ENCODE measurements at regions not wholly inside any gene's neighbourhood (a gene's known extent, or its start where the extent isn't known, plus 50 kb on each side); places are given as distances from the start of the nearest gene placed in this dataset.

GRCh38 chr16:55232822-55233221, 91.2 kb upstream of the IRX6 start:
- H2AFZ ChIP-seq (ENCODE audit: low read depth, low read length), result no peak overlapping the region
- TF ChIP-seq CTCF (IDR thresholded peaks at IDR 0.05; ENCODE audit: extremely low read depth in 1 of 2, insufficient read depth in 1 of 2, low read depth in 1 of 2, low read length in 2 of 2), result no peak
- no peak for TF ChIP-seq EZH2 (IDR thresholded peaks at IDR 0.05; ENCODE audit: borderline replicate concordance, low read depth, low read length, severe bottlenecking)
- TF ChIP-seq JUN (IDR thresholded peaks at IDR 0.05; ENCODE audit: borderline replicate concordance, insufficient read depth, insufficient read length, low read depth), result no peak
- no peak for TF ChIP-seq MYC (IDR thresholded peaks at IDR 0.05; ENCODE audit: low read depth, low read length)
- no peak for TF ChIP-seq POLR2A (IDR thresholded peaks at IDR 0.05; ENCODE audit: low read depth, low read length)
- TF ChIP-seq FOS (IDR thresholded peaks at IDR 0.05; ENCODE audit: borderline replicate concordance, insufficient read depth, low read length), result no peak
- no peak for TF ChIP-seq MAX (IDR thresholded peaks at IDR 0.05; ENCODE audit: insufficient read depth, insufficient read length)
- no peak for TF ChIP-seq GATA2 (IDR thresholded peaks at IDR 0.05; ENCODE audit: insufficient read depth, insufficient read length, low read depth, low read length)
- TF ChIP-seq POLR2AphosphoS5 (IDR thresholded peaks at IDR 0.05; ENCODE audit: insufficient read depth, low read depth, low read length), result no peak
- dilution Hi-C loops (cut with MboI; ENCODE audit: extremely low pct_ligation_motif_present, low sequenced_read_pairs) (no loop called here), intact Hi-C loops (cut with micrococcal nuclease) (no loop called here)
- no peaks in the 10 kb centered on the region for H3K79me2 ChIP-seq (ENCODE audit: control insufficient read depth, insufficient read depth, low read length)
- no peaks in the 10 kb centered on the region for H3K27me3 ChIP-seq (ENCODE audit: control insufficient read depth in 2 of 2, insufficient read depth in 2 of 2, low read length in 2 of 2)
- no peaks in the 10 kb centered on the region for H3K36me3 ChIP-seq (ENCODE audit: control insufficient read depth in 2 of 2, extremely low read depth in 1 of 2, insufficient read depth in 2 of 2, low read length in 2 of 2)
- FAIRE-seq (no peak), DNase-seq (ENCODE audit: low read depth, low spot score) (no peak)
- BruUV-seq (replicated peaks), result no TSS peak
- H3K4me1 ChIP-seq (ENCODE audit: control insufficient read depth, extremely low read depth, insufficient read depth, low read length), result no peaks in the 10 kb centered on the region
- H3K9me1 ChIP-seq (replicated peaks; ENCODE audit: control insufficient read depth, extremely low read depth, insufficient read depth, low read length), result no peaks in the 10 kb centered on the region
- ChIA-PET POLR2A (no interaction called here), CTCF (no interaction called here)
- no peak overlapping the region for H3K9ac ChIP-seq (replicated peaks; ENCODE audit: extremely low read depth, insufficient read depth, low read length)
- no peak overlapping the region for H3K4me3 ChIP-seq (replicated peaks in 1 of 3; ENCODE audit: insufficient read depth in 1 of 3, low read depth in 1 of 3, low read length in 3 of 3)
- no peak overlapping the region for H3K4me2 ChIP-seq (ENCODE audit: insufficient read depth, low read length)
- H4K20me1 ChIP-seq (replicated peaks; ENCODE audit: control insufficient read depth, extremely low read depth, insufficient read depth, low read length), result no peaks in the 10 kb centered on the region
- no peak overlapping the region for H3K27ac ChIP-seq (ENCODE audit: insufficient read depth, low read depth, low read length)
- no peaks in the 10 kb centered on the region for H3K9me3 ChIP-seq (replicated peaks; ENCODE audit: control insufficient read depth, insufficient read depth, low read length)

Measured in endothelial cell of umbilical vein (primary cell).